ENCODE measurements at regions not wholly inside any gene's neighbourhood (a gene's known extent, or its start where the extent isn't known, plus 50 kb on each side); places are given as distances from the start of the nearest gene placed in this dataset.

GRCh38 chrY:7697506-7697905 is 786.0 kb upstream of the AMELY start:
- no peaks in the 10 kb centered on the region for H3K27me3 ChIP-seq (ENCODE audit: control insufficient read depth, insufficient read depth, low read length)
- H3K9me3 ChIP-seq (ENCODE audit: control insufficient read depth in 2 of 3, insufficient read depth in 1 of 3, low read length in 3 of 3): no peaks in the 10 kb centered on the region
- H3K9ac ChIP-seq (ENCODE audit: low read length in 3 of 3): no peak overlapping the region
- no peak for DNase-seq
- no peaks in the 10 kb centered on the region for H3K36me3 ChIP-seq (ENCODE audit: control insufficient read depth in 2 of 3, insufficient read depth in 3 of 3, low read length in 3 of 3)
- H3K27ac ChIP-seq (ENCODE audit: low read depth in 2 of 2, low read length in 2 of 2): no peak overlapping the region
- no peak overlapping the region for H3K4me3 ChIP-seq (ENCODE audit: low read length in 3 of 3)
- no peaks in the 10 kb centered on the region for H3K4me1 ChIP-seq (ENCODE audit: control insufficient read depth in 2 of 3, insufficient read depth in 2 of 3, low read depth in 1 of 3, low read length in 3 of 3)
- TF ChIP-seq, protein P1, sequence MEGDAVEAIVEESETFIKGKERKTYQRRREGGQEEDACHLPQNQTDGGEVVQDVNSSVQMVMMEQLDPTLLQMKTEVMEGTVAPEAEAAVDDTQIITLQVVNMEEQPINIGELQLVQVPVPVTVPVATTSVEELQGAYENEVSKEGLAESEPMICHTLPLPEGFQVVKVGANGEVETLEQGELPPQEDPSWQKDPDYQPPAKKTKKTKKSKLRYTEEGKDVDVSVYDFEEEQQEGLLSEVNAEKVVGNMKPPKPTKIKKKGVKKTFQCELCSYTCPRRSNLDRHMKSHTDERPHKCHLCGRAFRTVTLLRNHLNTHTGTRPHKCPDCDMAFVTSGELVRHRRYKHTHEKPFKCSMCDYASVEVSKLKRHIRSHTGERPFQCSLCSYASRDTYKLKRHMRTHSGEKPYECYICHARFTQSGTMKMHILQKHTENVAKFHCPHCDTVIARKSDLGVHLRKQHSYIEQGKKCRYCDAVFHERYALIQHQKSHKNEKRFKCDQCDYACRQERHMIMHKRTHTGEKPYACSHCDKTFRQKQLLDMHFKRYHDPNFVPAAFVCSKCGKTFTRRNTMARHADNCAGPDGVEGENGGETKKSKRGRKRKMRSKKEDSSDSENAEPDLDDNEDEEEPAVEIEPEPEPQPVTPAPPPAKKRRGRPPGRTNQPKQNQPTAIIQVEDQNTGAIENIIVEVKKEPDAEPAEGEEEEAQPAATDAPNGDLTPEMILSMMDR (IDR thresholded peaks at IDR 0.05; ENCODE audit: borderline replicate concordance, extremely low read depth, insufficient read depth): no peak
- intact Hi-C loops (cut with DNase I): no loop called here
- no peak for FAIRE-seq

DNA sequence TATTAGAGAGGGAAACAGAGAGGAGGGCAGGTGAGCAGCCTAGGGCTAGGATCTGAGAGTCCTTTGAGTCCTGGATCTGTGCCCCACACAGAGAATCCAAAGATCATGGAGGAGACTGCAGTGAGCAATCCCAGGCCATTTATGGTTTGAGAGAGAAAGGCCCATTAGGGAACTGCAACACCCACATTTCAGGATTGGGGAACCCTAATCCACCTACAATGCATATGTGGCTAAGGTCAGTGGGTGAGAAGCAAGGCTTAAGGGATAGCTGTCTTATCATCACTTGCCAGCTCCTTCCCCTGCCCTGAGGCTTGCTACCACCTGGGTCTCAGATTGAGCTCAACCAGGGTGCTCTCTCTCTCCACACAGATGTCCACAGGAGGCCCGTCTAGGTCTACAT is 781.1 kb upstream of the AMELY start:
- no peak overlapping the region for H3K9ac ChIP-seq (ENCODE audit: low read length in 3 of 3)
- H3K9me3 ChIP-seq (ENCODE audit: control insufficient read depth in 2 of 3, insufficient read depth in 1 of 3, low read length in 3 of 3): no peaks in the 10 kb centered on the region
- H3K27me3 ChIP-seq (ENCODE audit: control insufficient read depth, insufficient read depth, low read length): no peaks in the 10 kb centered on the region
- no peak for FAIRE-seq
- no peak overlapping the region for H3K4me3 ChIP-seq (ENCODE audit: low read length in 3 of 3)
- H3K36me3 ChIP-seq (ENCODE audit: control insufficient read depth in 2 of 3, insufficient read depth in 3 of 3, low read length in 3 of 3): no peaks in the 10 kb centered on the region
- no peak for DNase-seq
- no peaks in the 10 kb centered on the region for H3K4me1 ChIP-seq (ENCODE audit: control insufficient read depth in 2 of 3, insufficient read depth in 2 of 3, low read depth in 1 of 3, low read length in 3 of 3)
- TF ChIP-seq, protein P1 (IDR thresholded peaks at IDR 0.05; ENCODE audit: borderline replicate concordance, extremely low read depth, insufficient read depth): no peak
- intact Hi-C loops (cut with DNase I): no loop called here
- no peak overlapping the region for H3K27ac ChIP-seq (ENCODE audit: low read depth in 2 of 2, low read length in 2 of 2)

DNA sequence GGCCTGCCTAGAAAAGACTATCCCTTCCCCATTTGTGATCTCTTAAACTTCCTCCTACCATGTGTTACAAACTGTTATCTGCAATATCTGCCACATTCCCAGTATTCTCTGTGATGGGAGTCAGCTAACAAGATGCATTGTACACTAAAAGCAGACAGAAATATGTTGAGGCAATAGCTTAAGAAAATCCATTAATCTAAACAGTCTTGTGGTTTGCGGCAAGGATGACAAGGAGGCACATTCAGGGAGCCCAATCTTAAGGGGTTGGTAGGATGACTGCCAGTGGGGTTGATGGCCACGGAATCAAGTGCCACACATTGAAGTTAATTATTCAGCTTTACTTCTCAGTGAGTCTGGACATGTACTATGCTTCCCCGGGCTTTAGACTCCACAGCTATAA is 775.5 kb upstream of the AMELY start:
- no peak for DNase-seq
- intact Hi-C loops (cut with DNase I): no loop called here
- H3K36me3 ChIP-seq (ENCODE audit: control insufficient read depth in 2 of 3, insufficient read depth in 3 of 3, low read length in 3 of 3): no peaks in the 10 kb centered on the region
- TF ChIP-seq, protein P1 (IDR thresholded peaks at IDR 0.05; ENCODE audit: borderline replicate concordance, extremely low read depth, insufficient read depth): no peak
- H3K27me3 ChIP-seq (ENCODE audit: control insufficient read depth, insufficient read depth, low read length): no peaks in the 10 kb centered on the region
- H3K9me3 ChIP-seq (ENCODE audit: control insufficient read depth in 2 of 3, insufficient read depth in 1 of 3, low read length in 3 of 3): no peaks in the 10 kb centered on the region
- no peaks in the 10 kb centered on the region for H3K4me1 ChIP-seq (ENCODE audit: control insufficient read depth in 2 of 3, insufficient read depth in 2 of 3, low read depth in 1 of 3, low read length in 3 of 3)
- no peak for FAIRE-seq
- H3K9ac ChIP-seq (ENCODE audit: low read length in 3 of 3): no peak overlapping the region
- no peak overlapping the region for H3K27ac ChIP-seq (ENCODE audit: low read depth in 2 of 2, low read length in 2 of 2)
- H3K4me3 ChIP-seq (ENCODE audit: low read length in 3 of 3): no peak overlapping the region

DNA sequence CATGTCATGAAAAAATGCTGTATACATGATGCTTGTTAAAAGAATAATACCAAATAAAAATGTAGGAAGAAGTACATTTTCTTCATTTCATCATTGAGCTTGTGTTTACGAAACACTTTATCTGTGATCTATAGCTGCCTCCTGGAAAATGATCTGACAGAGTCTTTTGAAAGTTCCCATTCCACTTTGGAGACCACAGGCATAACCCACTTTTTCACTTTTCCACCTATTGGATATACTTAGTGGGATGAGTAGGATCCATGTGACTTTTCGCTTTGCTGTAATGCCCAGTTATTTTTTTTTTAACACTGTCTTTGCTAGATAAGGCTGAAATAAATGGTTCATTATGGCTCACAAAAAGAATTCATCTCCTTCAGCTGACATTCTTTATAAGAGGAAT is 773.0 kb upstream of the AMELY start:
- TF ChIP-seq, protein P1 (IDR thresholded peaks at IDR 0.05; ENCODE audit: borderline replicate concordance, extremely low read depth, insufficient read depth): no peak
- intact Hi-C loops (cut with DNase I): no loop called here
- DNase-seq (no peak), FAIRE-seq (no peak)
- no peak overlapping the region for H3K27ac ChIP-seq (ENCODE audit: low read depth in 2 of 2, low read length in 2 of 2)
- no peak overlapping the region for H3K9ac ChIP-seq (ENCODE audit: low read length in 3 of 3)
- H3K9me3 ChIP-seq (ENCODE audit: control insufficient read depth in 2 of 3, insufficient read depth in 1 of 3, low read length in 3 of 3): no peaks in the 10 kb centered on the region
- H3K4me3 ChIP-seq (ENCODE audit: low read length in 3 of 3): no peak overlapping the region
- H3K36me3 ChIP-seq (ENCODE audit: control insufficient read depth in 2 of 3, insufficient read depth in 3 of 3, low read length in 3 of 3): no peaks in the 10 kb centered on the region
- no peaks in the 10 kb centered on the region for H3K27me3 ChIP-seq (ENCODE audit: control insufficient read depth, insufficient read depth, low read length)
- H3K4me1 ChIP-seq (ENCODE audit: control insufficient read depth in 2 of 3, insufficient read depth in 2 of 3, low read depth in 1 of 3, low read length in 3 of 3): no peaks in the 10 kb centered on the region
